MCF 10A (cell line): ENCODE measurements at regions not wholly inside any gene's neighbourhood (a gene's known extent, or its start where the extent isn't known, plus 50 kb on each side); places are given as distances from the start of the nearest gene placed in this dataset.

Experiments used
- BruUV-seq: library from RNA; stranded (reverse); fragments of 400-500 nt; replicated peaks from 2 replicates; lab custom pipeline; 2021; lab: Mats Ljungman, UMichigan
- CTCF ChIA-PET: fragments of 300-600 bp; sonication (Branson Sonifier 250); formaldehyde crosslinking; extraction: SDS; loops from one replicate; lab custom pipeline; 2021; ENCODE audit warnings: antibody characterized with exemption, inconsistent platforms; lab: Yijun Ruan, JAX
- POLR2A ChIA-PET: fragments of 300-600, 350-650 bp; sonication (Branson Sonifier 250); formaldehyde crosslinking; extraction: SDS; loops from one replicate; lab custom pipeline; 2020; ENCODE audit warnings: antibody characterized with exemption, inconsistent platforms; lab: Yijun Ruan, JAX
- DNase-seq: peaks from one replicate; pipeline ENCODE4 v3.0.0-alpha.2; 2018; ENCODE audit not compliant: unreplicated experiment
- H3K27ac Mint-ChIP-seq: one replicate; pipeline ENCODE4 v1.8.0; 2022; ENCODE audit warnings: mild to moderate bottlenecking, low read depth, mixed read lengths; ENCODE audit not compliant: unreplicated experiment
- H3K27me3 Mint-ChIP-seq: one replicate; pipeline ENCODE4 v1.8.0; 2022; ENCODE audit warnings: mixed read lengths; ENCODE audit not compliant: insufficient read depth, unreplicated experiment
- H3K36me3 Mint-ChIP-seq: one replicate; pipeline ENCODE4 v1.8.0; 2022; ENCODE audit warnings: mild to moderate bottlenecking, moderate library complexity, mixed read lengths; ENCODE audit not compliant: insufficient read depth, unreplicated experiment
- H3K4me1 Mint-ChIP-seq: one replicate; pipeline ENCODE4 v1.8.0; 2022; ENCODE audit warnings: mixed read lengths; ENCODE audit not compliant: insufficient read depth, unreplicated experiment
- H3K4me3 Mint-ChIP-seq: one replicate; pipeline ENCODE4 v1.8.0; 2022; ENCODE audit warnings: mild to moderate bottlenecking, moderate library complexity, mixed read lengths; ENCODE audit not compliant: unreplicated experiment
- H3K9me3 Mint-ChIP-seq: one replicate; pipeline ENCODE4 v1.8.0; 2022; ENCODE audit warnings: mixed read lengths; ENCODE audit not compliant: unreplicated experiment
- intact Hi-C: fragments of 100-400 bp; cut with micrococcal nuclease; formaldehyde crosslinking; loops from 2 replicates; pipeline ENCODE4 v1.14.1; 2022
- TF ChIP-seq, protein P1 (sequence below): fragments of 200-600 bp; IDR thresholded peaks from one replicate; pipeline ENCODE4 v1.8.0; 2022; ENCODE audit warnings: antibody characterized with exemption, mild to moderate bottlenecking; ENCODE audit not compliant: unreplicated experiment

DNA sequence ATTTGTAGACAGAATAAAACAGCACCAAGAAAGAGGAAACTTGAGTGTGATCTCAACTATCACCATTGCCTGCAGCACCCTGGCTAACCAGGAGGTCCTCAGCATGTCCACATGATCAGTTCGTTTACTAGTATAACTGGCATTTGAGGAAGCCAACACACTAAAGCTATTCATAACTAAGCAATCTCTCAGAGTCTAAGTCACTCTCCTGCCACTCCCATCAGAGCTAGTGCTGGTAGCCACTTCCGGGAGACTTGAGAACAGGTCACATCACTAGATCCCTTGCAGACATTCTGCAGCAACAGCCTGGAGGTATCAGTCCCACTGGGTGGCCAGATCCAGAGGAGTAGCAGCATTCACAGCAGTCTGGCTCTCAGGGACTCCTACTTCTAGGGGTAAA is 352.9 kb upstream of the OR4E1 start:
- ChIA-PET CTCF (interaction anchor here (1.3 kb wide), 1 partner anchor 14 kb away, joined by 8 read pairs; no protein-coding TSS in a partner anchor), POLR2A (no interaction called here)
- TF ChIP-seq, protein P1, sequence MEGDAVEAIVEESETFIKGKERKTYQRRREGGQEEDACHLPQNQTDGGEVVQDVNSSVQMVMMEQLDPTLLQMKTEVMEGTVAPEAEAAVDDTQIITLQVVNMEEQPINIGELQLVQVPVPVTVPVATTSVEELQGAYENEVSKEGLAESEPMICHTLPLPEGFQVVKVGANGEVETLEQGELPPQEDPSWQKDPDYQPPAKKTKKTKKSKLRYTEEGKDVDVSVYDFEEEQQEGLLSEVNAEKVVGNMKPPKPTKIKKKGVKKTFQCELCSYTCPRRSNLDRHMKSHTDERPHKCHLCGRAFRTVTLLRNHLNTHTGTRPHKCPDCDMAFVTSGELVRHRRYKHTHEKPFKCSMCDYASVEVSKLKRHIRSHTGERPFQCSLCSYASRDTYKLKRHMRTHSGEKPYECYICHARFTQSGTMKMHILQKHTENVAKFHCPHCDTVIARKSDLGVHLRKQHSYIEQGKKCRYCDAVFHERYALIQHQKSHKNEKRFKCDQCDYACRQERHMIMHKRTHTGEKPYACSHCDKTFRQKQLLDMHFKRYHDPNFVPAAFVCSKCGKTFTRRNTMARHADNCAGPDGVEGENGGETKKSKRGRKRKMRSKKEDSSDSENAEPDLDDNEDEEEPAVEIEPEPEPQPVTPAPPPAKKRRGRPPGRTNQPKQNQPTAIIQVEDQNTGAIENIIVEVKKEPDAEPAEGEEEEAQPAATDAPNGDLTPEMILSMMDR, result no peak
- Mint-ChIP-seq H3K27ac (no peak overlapping the region), H3K27me3 (peaks cover 96% of the 10 kb centered on the region), H3K36me3 (no peaks in the 10 kb centered on the region), H3K4me1 (no peaks in the 10 kb centered on the region), H3K9me3 (no peaks in the 10 kb centered on the region), H3K4me3 (no peak overlapping the region)
- intact Hi-C loops, result no loop called here
- no peak for DNase-seq
- no TSS peak for BruUV-seq

DNA sequence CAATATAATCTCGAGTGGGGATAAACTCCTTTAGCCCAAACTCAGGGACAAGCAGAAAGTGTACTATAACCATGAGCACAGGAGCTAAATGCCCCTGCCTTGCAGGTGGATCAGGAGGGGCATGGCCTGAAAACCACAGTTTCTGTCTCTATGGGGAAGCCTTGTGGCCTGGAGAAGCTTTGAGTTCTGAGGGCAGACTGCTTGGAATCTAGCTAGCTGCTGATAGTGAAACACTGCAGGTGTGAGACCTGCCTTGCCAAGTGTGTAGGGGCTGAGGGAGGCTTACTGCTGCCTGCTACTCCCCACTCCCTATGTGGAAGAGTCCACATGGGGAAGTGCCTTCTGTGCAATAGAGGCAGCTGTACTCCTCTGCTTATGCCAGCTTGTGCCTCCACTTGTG is 352.3 kb upstream of the OR4E1 start:
- no peaks in the 10 kb centered on the region for H3K36me3 Mint-ChIP-seq
- H3K9me3 Mint-ChIP-seq, result no peaks in the 10 kb centered on the region
- no TSS peak for BruUV-seq
- H3K27ac Mint-ChIP-seq, result no peak overlapping the region
- ChIA-PET POLR2A (no interaction called here), CTCF (interaction anchor here (1.3 kb wide), 1 partner anchor 14 kb away, joined by 8 read pairs; no protein-coding TSS in a partner anchor)
- no peak overlapping the region for H3K4me3 Mint-ChIP-seq
- DNase-seq, result no peak
- intact Hi-C loops, result no loop called here
- TF ChIP-seq, protein P1, result no peak
- H3K27me3 Mint-ChIP-seq, result peaks cover 99% of the 10 kb centered on the region
- no peaks in the 10 kb centered on the region for H3K4me1 Mint-ChIP-seq

DNA sequence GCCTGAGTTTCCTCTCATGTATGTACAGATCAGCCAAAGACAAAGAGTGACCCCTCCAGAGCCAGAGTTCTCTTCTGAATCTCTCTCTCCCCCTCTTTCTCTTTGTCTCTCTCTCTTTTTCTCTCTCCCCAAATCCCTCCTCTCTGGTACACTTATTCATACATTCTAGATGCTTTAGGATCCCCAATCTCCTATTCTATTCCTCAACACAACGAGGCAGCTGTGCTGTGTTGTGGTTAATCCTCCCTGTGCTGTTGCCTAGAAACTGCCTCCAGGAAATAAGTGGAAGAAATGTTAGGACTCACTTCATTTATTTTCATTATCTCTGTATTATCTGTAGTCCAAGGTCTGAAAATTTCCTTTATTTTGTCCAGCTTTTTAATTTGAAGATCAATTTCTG is 350.5 kb upstream of the OR4E1 start:
- DNase-seq, result no peak
- ChIA-PET CTCF (interaction anchor here (1.5 kb wide), 1 partner anchor 106 kb away, joined by 8 read pairs; no protein-coding TSS in a partner anchor), POLR2A (no interaction called here)
- Mint-ChIP-seq H3K27ac (no peak overlapping the region), H3K36me3 (no peaks in the 10 kb centered on the region), H3K27me3 (peaks cover 99% of the 10 kb centered on the region), H3K4me1 (no peaks in the 10 kb centered on the region), H3K9me3 (no peaks in the 10 kb centered on the region), H3K4me3 (no peak overlapping the region)
- BruUV-seq, result no TSS peak
- intact Hi-C loops, result no loop called here
- TF ChIP-seq, protein P1, result no peak

DNA sequence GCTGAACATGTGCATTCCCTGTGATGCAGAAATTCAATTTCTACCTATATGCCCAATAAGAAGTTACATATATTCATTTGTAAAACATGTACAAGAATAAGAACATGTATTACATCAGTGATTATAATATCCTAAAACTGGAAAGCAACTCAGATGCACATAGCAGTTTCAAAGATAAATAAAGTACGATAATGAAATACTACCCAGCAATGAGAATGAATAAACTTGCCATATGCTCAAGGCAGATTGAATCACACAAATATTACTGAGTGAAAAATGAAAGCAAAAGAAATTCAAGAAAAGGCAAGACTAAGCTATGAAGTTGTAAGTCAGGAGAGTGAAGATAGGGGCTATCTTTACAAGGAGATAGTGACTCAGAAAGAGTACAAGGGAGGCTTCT is 345.3 kb upstream of the OR4E1 start:
- Mint-ChIP-seq H3K4me3 (no peak overlapping the region), H3K27me3 (peaks cover 84% of the 10 kb centered on the region), H3K27ac (no peak overlapping the region), H3K36me3 (no peaks in the 10 kb centered on the region), H3K9me3 (no peaks in the 10 kb centered on the region), H3K4me1 (no peaks in the 10 kb centered on the region)
- DNase-seq, result no peak
- BruUV-seq, result no TSS peak
- intact Hi-C loops, result no loop called here
- CTCF ChIA-PET, result no interaction called here
- POLR2A ChIA-PET, result no interaction called here
- TF ChIP-seq, protein P1, result no peak
